ENCODE measurements at regions not wholly inside any gene's neighbourhood (a gene's known extent, or its start where the extent isn't known, plus 50 kb on each side); places are given as distances from the start of the nearest gene placed in this dataset.

DNA sequence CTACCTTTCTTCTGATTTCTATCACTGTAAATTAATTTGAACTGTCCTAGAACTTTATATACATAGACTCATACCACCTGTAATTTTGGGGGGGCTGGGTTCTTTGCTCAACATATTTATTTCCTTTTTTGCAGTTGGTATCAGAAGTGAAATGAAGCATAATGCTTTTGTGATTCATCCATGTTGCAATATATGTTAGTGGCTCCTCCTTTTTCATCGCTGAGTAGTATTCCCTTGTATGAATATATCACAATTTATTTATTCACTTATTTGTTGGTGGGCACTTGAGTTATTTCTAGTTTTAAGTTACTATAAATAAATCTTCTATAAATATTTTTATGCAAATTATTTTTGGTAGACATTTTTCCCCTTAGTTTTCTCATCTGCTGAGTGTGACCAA is 336.4 kb downstream of the HS3ST3B1 start:
- TF ChIP-seq, protein P1, sequence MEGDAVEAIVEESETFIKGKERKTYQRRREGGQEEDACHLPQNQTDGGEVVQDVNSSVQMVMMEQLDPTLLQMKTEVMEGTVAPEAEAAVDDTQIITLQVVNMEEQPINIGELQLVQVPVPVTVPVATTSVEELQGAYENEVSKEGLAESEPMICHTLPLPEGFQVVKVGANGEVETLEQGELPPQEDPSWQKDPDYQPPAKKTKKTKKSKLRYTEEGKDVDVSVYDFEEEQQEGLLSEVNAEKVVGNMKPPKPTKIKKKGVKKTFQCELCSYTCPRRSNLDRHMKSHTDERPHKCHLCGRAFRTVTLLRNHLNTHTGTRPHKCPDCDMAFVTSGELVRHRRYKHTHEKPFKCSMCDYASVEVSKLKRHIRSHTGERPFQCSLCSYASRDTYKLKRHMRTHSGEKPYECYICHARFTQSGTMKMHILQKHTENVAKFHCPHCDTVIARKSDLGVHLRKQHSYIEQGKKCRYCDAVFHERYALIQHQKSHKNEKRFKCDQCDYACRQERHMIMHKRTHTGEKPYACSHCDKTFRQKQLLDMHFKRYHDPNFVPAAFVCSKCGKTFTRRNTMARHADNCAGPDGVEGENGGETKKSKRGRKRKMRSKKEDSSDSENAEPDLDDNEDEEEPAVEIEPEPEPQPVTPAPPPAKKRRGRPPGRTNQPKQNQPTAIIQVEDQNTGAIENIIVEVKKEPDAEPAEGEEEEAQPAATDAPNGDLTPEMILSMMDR (IDR thresholded peaks at IDR 0.05): no peak
- no peak for TF ChIP-seq POLR2A (IDR thresholded peaks at IDR 0.05; ENCODE audit: low read depth)
- TF ChIP-seq POLR2AphosphoS5 (IDR thresholded peaks at IDR 0.05): no peak
- no peak for TF ChIP-seq EP300 (IDR thresholded peaks at IDR 0.05)

All from esophagus muscularis mucosa (tissue), 4 donors.